A204.1 (cell line): ENCODE measurements at regions not wholly inside any gene's neighbourhood (a gene's known extent, or its start where the extent isn't known, plus 50 kb on each side); places are given as distances from the start of the nearest gene placed in this dataset.
"Not testable (repeated sequence)": the region's sequence is repeated elsewhere in the genome, so short reads cannot be mapped to it uniquely, and the experiment has no call there.

Source experiments
- FAIRE-seq: peaks from 2 replicates; lab custom pipeline; 2012; peaks lifted over from hg19 to GRCh38; lab: Jason Lieb, UNC

GRCh38 chr18:60894254-60894945, 438.8 kb upstream of the CDH20 start:
- FAIRE-seq: no peak

GRCh38 chr18:60895181-60895580, 438.0 kb upstream of the CDH20 start:
- FAIRE-seq: no peak

GRCh38 chr18:60898111-60898510, 435.1 kb upstream of the CDH20 start:
- no peak for FAIRE-seq

GRCh38 chr18:60905699-60906098, 427.5 kb upstream of the CDH20 start:
- FAIRE-seq: no peak

- no peak for FAIRE-seq
These were observed 422.7 kb upstream of the CDH20 start for GRCh38 chr18:60910534-60910933.

- no peak for FAIRE-seq
These were observed 421.7 kb upstream of the CDH20 start for GRCh38 chr18:60911504-60911903.

GRCh38 chr18:60915160-60915559, 418.1 kb upstream of the CDH20 start:
- FAIRE-seq: no peak

GRCh38 chr18:60918862-60919261, 414.4 kb upstream of the CDH20 start:
- FAIRE-seq: not testable (repeated sequence)

GRCh38 chr18:60925892-60926291, 407.3 kb upstream of the CDH20 start:
- no peak for FAIRE-seq

GRCh38 chr18:60929966-60930365, 403.3 kb upstream of the CDH20 start:
- FAIRE-seq: no peak

- no peak for FAIRE-seq
These were observed 398.0 kb upstream of the CDH20 start for GRCh38 chr18:60935041-60935910.

- no peak for FAIRE-seq
These were observed 397.1 kb upstream of the CDH20 start for GRCh38 chr18:60936101-60936500.

GRCh38 chr18:60943297-60943696, 389.9 kb upstream of the CDH20 start:
- FAIRE-seq: no peak

- FAIRE-seq: no peak
These were observed 382.6 kb upstream of the CDH20 start for GRCh38 chr18:60950634-60951033.

GRCh38 chr18:60951091-60951490, 382.1 kb upstream of the CDH20 start:
- no peak for FAIRE-seq

- FAIRE-seq: no peak
These were observed 370.6 kb upstream of the CDH20 start for GRCh38 chr18:60962625-60963024.

- FAIRE-seq: no peak
These were observed 367.4 kb upstream of the CDH20 start for GRCh38 chr18:60965856-60966255.

- FAIRE-seq: no peak
These were observed 366.4 kb upstream of the CDH20 start for GRCh38 chr18:60966876-60967275.

GRCh38 chr18:60975420-60975819, 357.8 kb upstream of the CDH20 start:
- no peak for FAIRE-seq

GRCh38 chr18:60976976-60977375, 356.3 kb upstream of the CDH20 start:
- FAIRE-seq: no peak

- no peak for FAIRE-seq
These were observed 354.9 kb upstream of the CDH20 start for GRCh38 chr18:60978338-60978737.

GRCh38 chr18:60980422-60981005, 352.7 kb upstream of the CDH20 start:
- no peak for FAIRE-seq

- FAIRE-seq: no peak
These were observed 351.4 kb upstream of the CDH20 start for GRCh38 chr18:60981682-60982328.
